HepG2 (cell line): ENCODE measurements at regions not wholly inside any gene's neighbourhood (a gene's known extent, or its start where the extent isn't known, plus 50 kb on each side); places are given as distances from the start of the nearest gene placed in this dataset.

Experiments
- ATAC-seq: fragments of 200-7000 bp; cut with Tn5 transposase; 3 replicates; pipeline ENCODE4 v1.9.1; 2020; ENCODE audit warnings: mild to moderate bottlenecking, moderate library complexity
- BruUV-seq: library from RNA; stranded (reverse); fragments of 400-500 nt; replicated peaks from 2 replicates; lab custom pipeline; 2021; lab: Mats Ljungman, UMichigan
- CTCF ChIA-PET: fragments of 300-600 bp; formaldehyde crosslinking; extraction: SDS; loops from one replicate; lab custom pipeline; 2021; ENCODE audit warnings: low total read pairs, inconsistent platforms, low intra/inter-chr PET ratio; lab: Yijun Ruan, JAX
- POLR2A ChIA-PET: fragments of 350-600 bp; sonication (Branson Sonifier 250); formaldehyde crosslinking; loops from one replicate; lab custom pipeline; 2020; ENCODE audit warnings: antibody characterized with exemption, inconsistent platforms; lab: Yijun Ruan, JAX
- DNase-seq: peaks from one replicate; pipeline ENCODE4 v3.0.0-alpha.2; 2015; ENCODE audit warnings: low spot score
- FAIRE-seq: peaks from 3 replicates; lab custom pipeline; 2011; peaks lifted over from hg19 to GRCh38; lab: Jason Lieb, UNC
- H2AFZ ChIP-seq: one replicate; pipeline ENCODE4 v1.6.1; 2011; ENCODE audit warnings: low read length, inconsistent platforms
- H3K27ac ChIP-seq: fragments of 300-600 bp; 3 replicates; pipeline ENCODE4 v1.8.0; 2011; ENCODE audit warnings: mixed run types, mild to moderate bottlenecking, mixed read lengths, low read length, inconsistent platforms; ENCODE audit not compliant: insufficient read depth; ENCODE audit errors: extremely low read length
- H3K27me3 ChIP-seq, 2 experiments: fragments of 200-600 bp in 1 of 2; 2 replicates in 1 of 2; 3 replicates in 1 of 2; pipeline versions ENCODE4 v1.6.0 to v1.8.0; 2011; ENCODE audit warnings: low read length in 2 of 2, mild to moderate bottlenecking in 2 of 2, moderate library complexity in 2 of 2, inconsistent platforms in 1 of 2; ENCODE audit not compliant: insufficient read depth in 2 of 2, control insufficient read depth in 1 of 2
- H3K36me3 ChIP-seq, 2 experiments: fragments of 200-600 bp in 1 of 2; replicated peaks in 1 of 2; 2 replicates in 1 of 2; 3 replicates in 1 of 2; pipeline versions ENCODE4 v1.5.1 to v1.8.0; 2011; ENCODE audit warnings: low read length in 2 of 2, inconsistent platforms in 1 of 2; ENCODE audit not compliant: insufficient read depth in 2 of 2, control insufficient read depth in 1 of 2
- H3K4me1 ChIP-seq: 2 replicates; pipeline ENCODE4 v1.5.1; 2012; ENCODE audit warnings: low read length, inconsistent platforms; ENCODE audit not compliant: insufficient read depth
- H3K4me2 ChIP-seq: 2 replicates; pipeline ENCODE4 v1.6.0; 2011; ENCODE audit warnings: low read depth, low read length, inconsistent platforms
- H3K4me3 ChIP-seq, 3 experiments: fragments of 200-600 bp in 1 of 3; sonication (generic), shearing (Covaris generic) in 1 of 3; replicated peaks in 1 of 3; 2 replicates each; pipeline ENCODE4 v1.5.1; 2011 to 2016; ENCODE audit warnings: low read length in 3 of 3, inconsistent platforms in 2 of 3, low read depth in 2 of 3, mild to moderate bottlenecking in 2 of 3, control low read depth in 1 of 3, mixed read lengths in 1 of 3; ENCODE audit not compliant: insufficient read depth in 1 of 3
- H3K79me2 ChIP-seq: one replicate; pipeline ENCODE4 v1.6.1; 2011; ENCODE audit warnings: low read length, inconsistent platforms; ENCODE audit not compliant: insufficient read depth
- H3K9ac ChIP-seq: 2 replicates; pipeline ENCODE4 v1.6.0; 2011; ENCODE audit warnings: mild to moderate bottlenecking, low read depth, low read length, inconsistent platforms; ENCODE audit not compliant: insufficient read depth
- H3K9me3 ChIP-seq: 2 replicates; pipeline ENCODE4 v1.5.1; 2012; ENCODE audit warnings: mild to moderate bottlenecking, low read length
- H4K20me1 ChIP-seq: 2 replicates; pipeline ENCODE4 v1.6.0; 2011; ENCODE audit warnings: inconsistent platforms, mild to moderate bottlenecking, low read length, moderate library complexity; ENCODE audit not compliant: insufficient read depth
- AGO2 ChIP-seq: fragments of 200-400 bp; formaldehyde crosslinking; optimal IDR thresholded peaks from 2 replicates; pipeline ENCODE3; 2017; ENCODE audit warnings: mild to moderate bottlenecking, low read depth, low read length, moderate library complexity
- ARNTL ChIP-seq: sonication (generic); formaldehyde crosslinking; IDR thresholded peaks from 2 replicates; pipeline ENCODE4 v1.4.0; 2020; ENCODE audit warnings: mild to moderate bottlenecking, missing genetic modification reagents
- ATF7-NPFF ChIP-seq: sonication (generic); formaldehyde crosslinking; IDR thresholded peaks from 2 replicates; pipeline ENCODE4 v1.8.1; 2023; ENCODE audit warnings: mild to moderate bottlenecking, low read depth, missing genetic modification reagents, moderate library complexity
- HINFP ChIP-seq: sonication (generic); formaldehyde crosslinking; IDR thresholded peaks from 2 replicates; pipeline ENCODE4 v1.4.0; 2020; ENCODE audit warnings: low read depth, mild to moderate bottlenecking, missing genetic modification reagents
- HNF4A ChIP-seq: sonication (generic); formaldehyde crosslinking; IDR thresholded peaks from 2 replicates; pipeline ENCODE4 v1.4.0; 2020; ENCODE audit warnings: missing genetic modification reagents
- KAT2B ChIP-seq: fragments of 150-350 bp; IDR thresholded peaks from 2 replicates; pipeline ENCODE4 v1.6.1; 2014; ENCODE audit warnings: low read depth, low read length, borderline replicate concordance
- USF2 ChIP-seq, 2 experiments: sonication (generic) in 1 of 2; formaldehyde crosslinking in 1 of 2; IDR thresholded peaks; 2 replicates each; pipeline versions ENCODE4 v1.5.1 to v1.6.1; 2011 to 2020; ENCODE audit warnings: borderline replicate concordance in 1 of 2, low read depth in 1 of 2, low read length in 1 of 2, mild to moderate bottlenecking in 1 of 2, missing genetic modification reagents in 1 of 2, moderate library complexity in 1 of 2
- ZBTB3 ChIP-seq: sonication (generic); formaldehyde crosslinking; IDR thresholded peaks from 2 replicates; pipeline ENCODE4 v1.4.0; 2020; ENCODE audit warnings: low read depth, mild to moderate bottlenecking, moderate library complexity, missing genetic modification reagents, borderline replicate concordance
- ZNF317 ChIP-seq: sonication (generic); formaldehyde crosslinking; IDR thresholded peaks from 2 replicates; pipeline ENCODE4 v1.5.0; 2020; ENCODE audit warnings: mild to moderate bottlenecking, missing genetic modification reagents
- ZNF33A ChIP-seq: sonication (generic); formaldehyde crosslinking; IDR thresholded peaks from 2 replicates; pipeline ENCODE4 v1.5.1; 2020; ENCODE audit warnings: missing genetic modification reagents, mild to moderate bottlenecking, moderate library complexity, borderline replicate concordance
- ZNF343 ChIP-seq: sonication (generic); formaldehyde crosslinking; IDR thresholded peaks from 2 replicates; pipeline ENCODE4 v1.4.0; 2020; ENCODE audit warnings: mild to moderate bottlenecking, missing genetic modification reagents
- WGBS: methylation state at CpG from one replicate; pipeline ENCODE4 v1.1.6; 2017; ENCODE audit warnings: low lambda C conversion rate; 5-methylcytosine and 5-hydroxymethylcytosine counted together
- in situ Hi-C: cut with HindIII; loops from 2 replicates; pipeline ENCODE4 v1.10.0; 2017; ENCODE audit warnings: low pct_unique_long_range_greater_than_20kb; ENCODE audit not compliant: extremely low pct_ligation_motif_present
- intact Hi-C: fragments of 100-400 bp; cut with micrococcal nuclease; formaldehyde crosslinking; loops from one replicate; pipeline ENCODE4 v1.10.0; 2022; ENCODE audit not compliant: unreplicated experiment
- TF ChIP-seq, protein P1 (sequence below): sonication (generic); formaldehyde crosslinking; IDR thresholded peaks from 2 replicates; pipeline ENCODE4 v1.4.0; 2020; ENCODE audit warnings: missing genetic modification reagents; ENCODE audit errors: not compliant biosample characterization

- no peak for TF ChIP-seq USF2 (IDR thresholded peaks at IDR 0.05; ENCODE audit: low read depth, low read length)
- TF ChIP-seq USF2 (CRISPR knock-in tag; IDR thresholded peaks at IDR 0.05; ENCODE audit: borderline replicate concordance): no peak
- no peak for TF ChIP-seq ZBTB3 (CRISPR knock-in tag)
- TF ChIP-seq, protein P1, sequence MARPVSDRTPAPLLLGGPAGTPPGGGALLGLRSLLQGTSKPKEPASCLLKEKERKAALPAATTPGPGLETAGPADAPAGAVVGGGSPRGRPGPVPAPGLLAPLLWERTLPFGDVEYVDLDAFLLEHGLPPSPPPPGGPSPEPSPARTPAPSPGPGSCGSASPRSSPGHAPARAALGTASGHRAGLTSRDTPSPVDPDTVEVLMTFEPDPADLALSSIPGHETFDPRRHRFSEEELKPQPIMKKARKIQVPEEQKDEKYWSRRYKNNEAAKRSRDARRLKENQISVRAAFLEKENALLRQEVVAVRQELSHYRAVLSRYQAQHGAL (CRISPR knock-in tag): no peak
- no peak for TF ChIP-seq AGO2
- no peak for TF ChIP-seq ATF7-NPFF
- no peak for TF ChIP-seq ZNF317 (CRISPR knock-in tag)
- TF ChIP-seq ZNF33A (CRISPR knock-in tag): no peak
- TF ChIP-seq HINFP: no peak
These were observed 366.8 kb upstream of the MIS18BP1 start (continued) for GRCh38 chr14:45619831-45620230.

DNA sequence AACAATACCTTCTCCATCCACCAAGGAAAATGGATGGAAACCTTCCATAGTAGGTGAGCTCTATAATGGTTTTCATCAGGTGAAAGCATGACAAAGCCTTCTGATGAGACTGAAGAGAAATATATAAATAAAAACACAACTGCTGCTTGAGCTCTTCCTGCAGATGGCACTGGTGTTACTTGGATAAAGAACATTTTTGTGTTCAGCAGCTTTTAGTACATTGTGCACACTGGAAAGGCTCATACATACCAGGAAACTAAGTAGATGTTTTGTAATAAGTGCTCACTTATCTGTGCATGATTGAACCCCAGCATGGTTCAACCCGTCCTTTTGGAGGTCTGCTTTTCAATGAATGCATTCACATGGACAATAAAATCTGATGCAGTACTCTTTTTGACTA lies 357.3 kb upstream of the MIS18BP1 start:
- no peaks in the 10 kb centered on the region for H3K36me3 ChIP-seq
- intact Hi-C loops (no loop called here), in situ Hi-C loops (no loop called here)
- DNase-seq (no peak), ATAC-seq (no peak), FAIRE-seq (no peak)
- H3K9me3 ChIP-seq: no peaks in the 10 kb centered on the region
- H4K20me1 ChIP-seq: no peaks in the 10 kb centered on the region
- H3K79me2 ChIP-seq: no peaks in the 10 kb centered on the region
- H3K4me2 ChIP-seq: no peak overlapping the region
- ChIA-PET CTCF (no interaction called here), POLR2A (no interaction called here)
- TF ChIP-seq KAT2B: no peak
- no peak for TF ChIP-seq HNF4A
- no peak for TF ChIP-seq ARNTL
- no peak for TF ChIP-seq ZNF343 (CRISPR knock-in tag)
- H3K9ac ChIP-seq: no peak overlapping the region
- H3K27ac ChIP-seq: no peak overlapping the region
- no peak overlapping the region for H3K4me3 ChIP-seq
- 0% methylated on average over 1 of the region's 1 CpG for WGBS
- no peaks in the 10 kb centered on the region for H3K4me1 ChIP-seq
- no peak overlapping the region for H2AFZ ChIP-seq
- H3K27me3 ChIP-seq: no peaks in the 10 kb centered on the region
- no TSS peak for BruUV-seq
